Body of pancreas (tissue), 4 donors: ENCODE measurements at regions not wholly inside any gene's neighbourhood (a gene's known extent, or its start where the extent isn't known, plus 50 kb on each side); places are given as distances from the start of the nearest gene placed in this dataset.

ENCODE experiments used
- ATAC-seq: fragments of 150-250 bp; one replicate; pipeline ENCODE4 v1.9.1; 2016
- DNase-seq, 4 donors: peaks; one replicate each; pipeline ENCODE4 v3.0.0-alpha.2; 2019
- H3K27ac ChIP-seq, 4 donors: fragments of 200-600 bp; sonication (generic); 1 replicate in 3 of 4; 2 replicates in 1 of 4; pipeline versions ENCODE4 v1.5.1 to v1.6.1; 2016 to 2019; ENCODE audit warnings: mild to moderate bottlenecking in 1 of 4, mixed read lengths in 1 of 4, moderate library complexity in 1 of 4
- H3K27me3 ChIP-seq, 2 donors: fragments of 200-600 bp; sonication (generic); one replicate each; pipeline ENCODE4 v1.6.0; 2016; ENCODE audit warnings: mild to moderate bottlenecking in 1 of 2
- H3K36me3 ChIP-seq, 2 donors: fragments of 200-600 bp; sonication (generic); replicated peaks in 1 of 2; 2 replicates each; pipeline ENCODE4 v1.5.1; 2016; ENCODE audit warnings: low read depth in 2 of 2; ENCODE audit not compliant: insufficient read depth in 1 of 2
- H3K4me1 ChIP-seq: fragments of 200-600 bp; sonication (generic); one replicate; pipeline ENCODE4 v1.6.0; 2016
- H3K4me3 ChIP-seq, 2 donors: fragments of 200-600 bp; sonication (generic); 1 replicate in 1 of 2; 2 replicates in 1 of 2; pipeline ENCODE4 v1.5.1; 2016 to 2019
- H3K9me3 ChIP-seq, 3 donors: fragments of 200-600 bp; sonication (generic); 1 replicate in 2 of 3; 2 replicates in 1 of 3; pipeline ENCODE4 v1.5.1; 2016
- POLR2A ChIP-seq, 3 donors: fragments of 450-650 bp; IDR thresholded peaks; one replicate each; pipeline ENCODE4 v1.6.1; 2016; ENCODE audit warnings: antibody characterized with exemption in 3 of 3, mild to moderate bottlenecking in 2 of 3
- WGBS, 2 donors: methylation state at CpG; one replicate each; pipeline ENCODE4 v1.1.5; 2017; 5-methylcytosine and 5-hydroxymethylcytosine counted together
- intact Hi-C: fragments of 100-400 bp; cut with DNase I; formaldehyde crosslinking; loops from one replicate; pipeline ENCODE4 v1.15.1; 2023
- TF ChIP-seq, protein P1 (sequence below), 7 experiments: fragments of 450-650 bp in 4 of 7; fragments of 200-600 bp in 3 of 7; sonication (generic) in 3 of 7; IDR thresholded peaks; one replicate each; pipeline ENCODE4 v1.5.1; 2016 to 2019; ENCODE audit warnings: antibody characterized with exemption in 7 of 7

DNA sequence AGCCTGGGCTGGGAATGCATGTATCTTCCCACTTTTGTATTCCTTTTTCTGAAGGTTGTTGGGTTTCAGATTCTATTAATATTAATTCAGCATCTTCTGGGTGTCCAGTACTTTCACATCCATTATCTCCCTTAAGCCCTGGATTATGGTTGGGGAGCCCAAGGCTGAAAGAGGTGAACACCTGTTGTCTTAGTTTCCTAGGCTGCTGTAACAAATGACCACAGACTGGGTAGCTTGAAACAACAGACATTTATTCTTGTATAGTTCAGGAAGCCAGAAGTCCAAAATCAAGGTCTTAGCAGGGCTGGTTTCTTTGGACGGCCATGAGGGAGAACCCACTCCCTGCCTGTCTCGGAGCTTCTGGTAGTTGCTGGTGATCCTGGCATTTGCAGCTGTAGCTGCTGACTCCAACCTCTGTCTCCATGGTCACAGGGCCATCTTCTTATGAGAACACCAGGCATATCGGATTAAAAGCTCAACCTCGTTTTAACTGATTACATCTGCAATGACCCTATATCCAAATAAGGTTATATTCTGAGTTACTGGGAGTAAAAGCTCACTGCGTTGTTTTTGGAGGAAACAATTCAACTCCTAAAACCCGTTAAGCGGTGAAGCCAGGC, 68.2 kb upstream of the CLMN start:
- H3K27ac ChIP-seq, result no peak overlapping the region
- H3K36me3 ChIP-seq, result no peaks in the 10 kb centered on the region
- no peaks in the 10 kb centered on the region for H3K4me1 ChIP-seq
- ATAC-seq (no peak), DNase-seq (no peak)
- H3K9me3 ChIP-seq, result no peaks in the 10 kb centered on the region
- H3K27me3 ChIP-seq, result no peaks in the 10 kb centered on the region
- TF ChIP-seq, protein P1, sequence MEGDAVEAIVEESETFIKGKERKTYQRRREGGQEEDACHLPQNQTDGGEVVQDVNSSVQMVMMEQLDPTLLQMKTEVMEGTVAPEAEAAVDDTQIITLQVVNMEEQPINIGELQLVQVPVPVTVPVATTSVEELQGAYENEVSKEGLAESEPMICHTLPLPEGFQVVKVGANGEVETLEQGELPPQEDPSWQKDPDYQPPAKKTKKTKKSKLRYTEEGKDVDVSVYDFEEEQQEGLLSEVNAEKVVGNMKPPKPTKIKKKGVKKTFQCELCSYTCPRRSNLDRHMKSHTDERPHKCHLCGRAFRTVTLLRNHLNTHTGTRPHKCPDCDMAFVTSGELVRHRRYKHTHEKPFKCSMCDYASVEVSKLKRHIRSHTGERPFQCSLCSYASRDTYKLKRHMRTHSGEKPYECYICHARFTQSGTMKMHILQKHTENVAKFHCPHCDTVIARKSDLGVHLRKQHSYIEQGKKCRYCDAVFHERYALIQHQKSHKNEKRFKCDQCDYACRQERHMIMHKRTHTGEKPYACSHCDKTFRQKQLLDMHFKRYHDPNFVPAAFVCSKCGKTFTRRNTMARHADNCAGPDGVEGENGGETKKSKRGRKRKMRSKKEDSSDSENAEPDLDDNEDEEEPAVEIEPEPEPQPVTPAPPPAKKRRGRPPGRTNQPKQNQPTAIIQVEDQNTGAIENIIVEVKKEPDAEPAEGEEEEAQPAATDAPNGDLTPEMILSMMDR (IDR thresholded peaks at IDR 0.05), result no peak
- TF ChIP-seq POLR2A (IDR thresholded peaks at IDR 0.05), result no peak
- intact Hi-C loops, result no loop called here
- no peak overlapping the region for H3K4me3 ChIP-seq
- WGBS, 2 donors, result 80 to 88% methylated on average over 7 of the region's 7 CpGs

DNA sequence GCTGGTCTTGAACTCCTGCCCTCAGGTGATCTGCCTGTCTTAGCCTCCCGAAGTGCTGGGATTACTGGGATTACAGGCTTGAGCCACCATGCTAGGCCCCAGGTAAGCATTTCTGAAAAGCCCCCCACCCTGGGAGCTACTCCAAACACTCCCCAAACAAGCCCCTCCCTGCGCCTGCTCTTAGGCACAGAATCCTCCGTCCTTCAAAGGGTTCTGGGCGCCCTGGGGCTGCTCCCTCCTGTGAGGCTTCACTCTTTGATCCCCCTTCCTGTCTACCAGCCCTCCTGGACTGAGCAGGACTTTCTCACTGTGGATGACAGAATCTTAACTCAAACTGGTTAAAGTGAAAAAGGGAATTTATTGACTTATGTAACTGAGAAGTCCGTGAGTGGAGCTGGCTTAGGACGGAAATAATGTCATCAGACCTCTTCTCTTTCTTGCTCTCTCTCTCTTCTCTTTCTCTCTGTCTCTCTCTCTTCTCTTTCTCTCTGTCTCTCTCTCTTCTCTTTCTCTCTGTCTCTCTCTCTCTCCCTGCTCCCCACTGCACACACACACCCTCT, 66.9 kb upstream of the CLMN start:
- intact Hi-C loops, result no loop called here
- no peak for TF ChIP-seq POLR2A (IDR thresholded peaks at IDR 0.05)
- TF ChIP-seq, protein P1 (IDR thresholded peaks at IDR 0.05), result no peak
- DNase-seq, result no peak
- ATAC-seq, result no peak
- Histone ChIP-seq H3K27ac (no peak overlapping the region), H3K36me3 (no peaks in the 10 kb centered on the region), H3K4me1 (no peaks in the 10 kb centered on the region), H3K27me3 (no peaks in the 10 kb centered on the region), H3K4me3 (no peak overlapping the region), H3K9me3 (no peaks in the 10 kb centered on the region)
- 73 to 77% methylated on average over 6 of the region's 6 CpGs for WGBS, 2 donors

DNA sequence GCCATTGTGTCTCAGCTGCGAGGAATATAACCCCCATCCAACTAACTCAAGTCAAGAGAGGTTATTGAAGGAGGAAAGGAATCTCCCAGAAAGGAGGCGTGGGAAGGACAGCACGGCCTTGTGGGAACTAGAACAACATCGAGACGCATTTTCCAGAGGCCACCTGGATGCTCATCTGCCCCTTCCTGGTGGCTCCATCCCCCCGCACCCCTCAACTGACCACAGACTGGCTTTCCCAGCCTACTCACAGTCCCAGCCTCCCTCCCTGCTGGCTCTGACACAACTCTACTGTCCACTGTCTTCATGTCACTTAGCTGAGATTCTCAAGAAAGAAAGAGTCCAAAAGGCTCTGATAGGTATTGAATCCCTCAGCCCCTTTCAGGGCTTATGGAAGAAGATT, 66.0 kb upstream of the CLMN start:
- whole genome bisulfite sequencing, 2 donors, result 80 to 92% methylated on average over 6 of the region's 6 CpGs

DNA sequence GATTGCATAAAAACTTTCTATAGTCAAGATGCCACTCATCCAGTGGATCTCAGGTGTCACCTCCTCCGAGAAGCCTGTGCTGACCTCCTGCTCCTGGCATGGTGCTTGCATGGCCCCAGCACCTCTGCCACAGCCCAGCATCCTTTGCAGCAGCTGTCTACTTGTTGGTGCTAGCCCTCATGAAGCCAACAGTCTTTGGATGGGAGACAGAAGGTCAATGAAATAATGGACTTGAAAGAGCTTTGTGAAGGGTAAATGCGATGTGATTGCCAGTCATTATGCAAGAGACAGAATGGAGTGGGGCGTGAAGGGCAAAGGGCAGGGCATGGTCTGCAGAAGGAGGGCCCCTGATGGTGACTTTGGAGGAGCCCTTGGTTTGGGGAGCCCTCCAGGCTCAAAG, 63.0 kb upstream of the CLMN start:
- ATAC-seq, result no peak
- no peaks in the 10 kb centered on the region for H3K36me3 ChIP-seq
- no peak overlapping the region for H3K27ac ChIP-seq
- no peaks in the 10 kb centered on the region for H3K4me1 ChIP-seq
- 89 to 91% methylated on average over 3 of the region's 3 CpGs for WGBS, 2 donors
- no peak overlapping the region for H3K4me3 ChIP-seq
- no peaks in the 10 kb centered on the region for H3K27me3 ChIP-seq
- no peak for TF ChIP-seq POLR2A (IDR thresholded peaks at IDR 0.05)
- TF ChIP-seq, protein P1 (IDR thresholded peaks at IDR 0.05), result no peak
- H3K9me3 ChIP-seq, result no peaks in the 10 kb centered on the region
- intact Hi-C loops, result no loop called here
- no peak for DNase-seq

More for the DNA sequence above, 66.0 kb upstream of the CLMN start:
- intact Hi-C loops, result no loop called here
- DNase-seq (no peak), ATAC-seq (no peak)
- Histone ChIP-seq H3K4me3 (no peak overlapping the region), H3K36me3 (no peaks in the 10 kb centered on the region), H3K27ac (no peak overlapping the region), H3K27me3 (no peaks in the 10 kb centered on the region), H3K9me3 (no peaks in the 10 kb centered on the region), H3K4me1 (no peaks in the 10 kb centered on the region)
- TF ChIP-seq, protein P1 (IDR thresholded peaks at IDR 0.05), result no peak
- TF ChIP-seq POLR2A (IDR thresholded peaks at IDR 0.05), result no peak

DNA sequence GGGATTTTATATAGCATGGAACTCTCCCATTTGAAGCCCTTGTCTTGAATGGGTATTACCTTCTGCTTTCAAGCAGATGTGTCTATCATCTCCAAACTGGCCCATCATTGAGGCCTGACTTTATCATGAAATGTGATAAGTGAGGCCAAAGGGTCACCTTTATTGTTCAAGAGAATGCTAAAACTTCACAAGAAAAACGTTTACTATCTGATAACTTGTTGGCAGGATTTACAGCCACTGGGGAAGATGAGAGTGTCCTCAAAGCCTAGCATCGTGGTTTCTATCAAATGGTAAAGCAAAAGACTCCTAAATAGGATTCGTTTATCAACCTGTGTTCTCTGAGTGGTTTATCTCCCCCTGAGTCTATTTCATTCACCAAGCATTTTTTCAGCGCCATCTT, 62.0 kb upstream of the CLMN start:
- TF ChIP-seq, protein P1 (IDR thresholded peaks at IDR 0.05), result no peak
- TF ChIP-seq POLR2A (IDR thresholded peaks at IDR 0.05), result no peak

More for the DNA sequence above, 62.0 kb upstream of the CLMN start:
- Histone ChIP-seq H3K4me1 (no peaks in the 10 kb centered on the region), H3K36me3 (no peaks in the 10 kb centered on the region), H3K9me3 (no peaks in the 10 kb centered on the region), H3K4me3 (no peak overlapping the region), H3K27ac (no peak overlapping the region), H3K27me3 (no peaks in the 10 kb centered on the region)
- ATAC-seq (no peak), DNase-seq (no peak)
- 26 to 40% methylated on average over 4 of the region's 4 CpGs for WGBS, 2 donors
- intact Hi-C loops, result no loop called here
